HPDE6-E6E7 (cell line): ENCODE measurements at regions not wholly inside any gene's neighbourhood (a gene's known extent, or its start where the extent isn't known, plus 50 kb on each side); places are given as distances from the start of the nearest gene placed in this dataset.

Source experiments
- DNase-seq: peaks from one replicate; pipeline ENCODE4 v3.0.0; 2011; ENCODE audit warnings: missing footprints; ENCODE audit errors: extremely low spot score

- DNase-seq: peak; percentile 81
These were observed 673.2 kb downstream of the CDH18 start for GRCh38 chr5:19314840-19315239.

DNA sequence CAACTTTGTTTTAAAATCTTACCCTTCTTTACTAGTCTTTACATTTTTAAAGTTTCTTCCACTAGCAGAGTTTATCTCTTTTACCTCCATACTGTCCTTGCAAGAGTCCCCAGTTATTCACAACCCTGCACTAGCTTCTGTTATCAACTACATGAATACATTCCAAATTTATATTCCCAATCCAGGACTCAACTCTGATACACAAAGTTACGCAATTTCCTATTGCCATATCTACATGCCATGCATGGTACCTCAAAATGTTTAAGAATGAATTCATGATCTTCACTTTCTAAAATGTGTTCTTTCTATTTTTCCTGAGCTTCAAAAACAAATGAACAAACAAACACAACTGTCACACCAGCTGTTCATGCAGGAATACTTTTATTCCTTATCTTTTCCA is 668.7 kb downstream of the CDH18 start:
- DNase-seq: no peak

- peak; percentile 90 for DNase-seq
These were observed 665.1 kb downstream of the CDH18 start for GRCh38 chr5:19322716-19323485.

DNA sequence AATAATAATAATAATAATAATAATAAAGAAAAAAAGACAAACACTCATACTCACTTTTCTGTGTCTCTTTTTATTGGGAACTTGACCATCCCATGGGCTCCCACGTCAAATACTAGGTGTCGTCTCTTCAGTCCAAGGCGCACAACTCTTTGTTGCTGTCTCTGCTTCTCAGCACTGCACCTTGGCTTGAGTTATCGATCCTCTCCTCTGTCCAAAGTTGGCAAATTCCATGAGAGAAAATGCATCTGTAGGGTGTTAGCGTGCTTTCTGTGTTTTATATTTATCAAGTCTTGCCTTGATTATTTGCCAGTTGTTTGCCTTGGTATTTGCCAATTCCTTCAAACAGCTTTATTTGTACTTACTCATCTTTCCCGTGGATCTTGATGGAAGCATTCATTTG is 653.7 kb downstream of the CDH18 start:
- no peak for DNase-seq

- no peak for DNase-seq
These were observed 645.1 kb downstream of the CDH18 start for GRCh38 chr5:19342942-19343341.

DNA sequence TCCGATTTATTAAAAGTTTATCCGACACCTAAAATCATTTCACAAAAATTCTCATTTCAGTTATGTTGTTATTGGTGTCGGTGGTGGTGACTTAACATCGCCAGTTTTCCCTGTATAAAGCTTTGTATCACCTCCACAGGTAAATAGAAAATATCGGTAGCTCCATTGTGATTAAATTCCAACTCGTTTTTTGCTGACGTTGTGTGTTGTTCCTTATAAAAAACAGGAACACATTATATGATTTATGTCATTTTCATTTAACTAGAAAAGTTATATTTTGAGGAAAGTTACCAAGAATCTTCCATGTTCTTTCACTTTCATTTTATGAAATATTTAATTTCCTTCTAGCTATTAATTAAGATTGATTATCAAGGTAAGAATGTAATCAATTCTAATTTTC is 635.9 kb downstream of the CDH18 start:
- no peak for DNase-seq

DNA sequence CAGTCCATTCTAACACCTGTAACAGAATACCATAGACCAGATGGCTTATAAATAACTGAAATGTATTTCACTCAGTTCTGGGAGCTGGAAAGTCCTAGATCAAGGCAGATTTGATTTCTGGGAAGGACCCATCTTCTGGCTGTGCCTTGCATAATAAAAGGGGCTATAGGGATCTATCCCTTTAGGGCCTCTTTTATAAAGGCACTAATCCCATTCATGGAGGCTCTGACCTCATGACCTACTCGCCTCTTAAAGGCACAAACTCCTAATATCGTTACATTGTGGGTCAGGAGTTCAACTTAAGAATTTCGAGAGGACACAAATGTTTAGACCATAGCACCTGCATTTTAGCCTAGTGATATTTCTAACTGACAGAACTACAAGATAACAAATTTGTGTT is 619.0 kb downstream of the CDH18 start:
- DNase-seq: no peak

GRCh38 chr5:19369561-19369960 is 618.4 kb downstream of the CDH18 start:
- DNase-seq: no peak

DNA sequence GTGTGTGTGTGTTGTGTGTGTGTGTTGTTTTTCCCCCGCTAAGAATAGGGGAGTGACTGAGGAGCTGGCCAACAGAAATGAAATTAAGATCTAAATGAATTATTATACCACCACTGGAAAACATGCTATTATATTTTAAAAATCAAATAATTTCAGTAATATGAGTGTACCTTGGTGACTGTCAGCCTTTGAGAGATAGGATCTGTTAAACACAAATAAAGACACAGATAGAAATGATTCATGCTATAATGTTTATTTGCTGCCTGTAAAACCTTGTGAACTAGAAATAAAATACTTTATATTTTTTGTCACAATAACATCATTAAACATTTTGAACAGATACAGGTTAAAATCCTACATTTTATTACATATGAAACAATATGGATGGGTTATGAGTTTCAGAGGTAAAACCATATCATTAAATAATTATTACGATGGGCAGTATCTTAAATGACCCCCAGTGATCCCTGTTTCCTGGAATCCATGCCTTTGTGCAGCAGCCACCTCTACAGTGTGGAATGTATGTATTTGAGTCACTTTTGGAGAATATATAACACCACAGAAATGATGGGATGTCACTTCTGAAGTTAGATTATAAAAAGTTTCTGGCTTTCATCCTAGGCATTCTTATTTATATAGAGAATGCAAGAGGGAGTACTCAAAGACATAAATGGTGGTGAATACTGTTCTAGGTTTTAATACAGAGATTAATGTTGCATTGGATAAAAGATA is 617.2 kb downstream of the CDH18 start:
- no peak for DNase-seq

- DNase-seq: no peak
These were observed 599.6 kb downstream of the CDH18 start for GRCh38 chr5:19388391-19388790.

DNA sequence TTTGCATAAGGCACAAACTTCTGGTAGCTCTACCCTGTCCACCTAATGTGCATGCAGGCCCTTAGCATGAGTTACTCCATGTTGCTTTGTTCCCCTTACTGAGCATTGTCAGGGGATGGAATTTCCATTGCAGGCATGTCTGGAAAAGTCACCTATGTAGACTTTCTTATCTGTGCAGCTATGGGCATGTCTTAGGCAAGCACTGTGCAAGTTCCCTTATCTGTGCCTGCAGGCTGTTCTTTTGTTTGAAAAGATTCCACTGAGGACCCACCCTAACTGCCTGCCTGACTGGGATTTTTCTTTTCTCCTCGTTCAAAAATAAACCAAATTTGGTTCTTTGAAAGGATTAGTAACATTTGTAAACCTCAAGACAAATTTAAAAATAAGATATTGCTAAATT is 587.0 kb downstream of the CDH18 start:
- no peak for DNase-seq

- DNase-seq: no peak
These were observed 581.2 kb downstream of the CDH18 start for GRCh38 chr5:19406576-19407365.

GRCh38 chr5:19408149-19408548 is 579.9 kb downstream of the CDH18 start:
- no peak for DNase-seq

GRCh38 chr5:19411936-19412335 is 576.1 kb downstream of the CDH18 start:
- no peak for DNase-seq
